ENCODE measurements at regions not wholly inside any gene's neighbourhood (a gene's known extent, or its start where the extent isn't known, plus 50 kb on each side); places are given as distances from the start of the nearest gene placed in this dataset.

DNA sequence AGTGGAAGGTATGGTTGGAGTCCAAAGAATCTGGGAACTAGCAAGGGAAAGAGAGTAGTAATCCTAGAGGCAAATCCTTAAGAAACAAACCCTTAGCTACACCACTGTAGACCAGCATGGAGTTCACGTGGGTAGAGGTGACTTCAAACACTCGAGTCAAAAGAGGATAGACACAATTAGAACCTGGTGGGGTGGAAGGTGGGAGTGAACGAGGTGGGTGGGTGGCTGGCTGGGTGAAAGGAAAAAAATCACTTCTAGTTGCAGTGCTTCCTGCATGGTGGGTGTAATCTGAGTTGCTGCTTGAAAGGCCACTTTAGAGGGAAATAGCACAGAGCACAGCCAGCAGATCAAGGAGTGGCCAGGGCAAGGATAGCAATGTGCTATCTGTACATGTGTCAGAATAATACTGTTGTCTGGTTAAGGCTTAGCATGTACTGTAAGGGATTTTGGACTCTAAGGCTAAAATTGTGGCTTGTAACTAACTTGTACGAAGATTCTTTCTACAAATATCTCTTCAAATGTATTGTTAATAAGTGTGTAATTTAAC, 356.2 kb downstream of the GRIA2 start:
- DNase-seq (ENCODE audit: low read depth), result no peak
- TF ChIP-seq, protein P1, sequence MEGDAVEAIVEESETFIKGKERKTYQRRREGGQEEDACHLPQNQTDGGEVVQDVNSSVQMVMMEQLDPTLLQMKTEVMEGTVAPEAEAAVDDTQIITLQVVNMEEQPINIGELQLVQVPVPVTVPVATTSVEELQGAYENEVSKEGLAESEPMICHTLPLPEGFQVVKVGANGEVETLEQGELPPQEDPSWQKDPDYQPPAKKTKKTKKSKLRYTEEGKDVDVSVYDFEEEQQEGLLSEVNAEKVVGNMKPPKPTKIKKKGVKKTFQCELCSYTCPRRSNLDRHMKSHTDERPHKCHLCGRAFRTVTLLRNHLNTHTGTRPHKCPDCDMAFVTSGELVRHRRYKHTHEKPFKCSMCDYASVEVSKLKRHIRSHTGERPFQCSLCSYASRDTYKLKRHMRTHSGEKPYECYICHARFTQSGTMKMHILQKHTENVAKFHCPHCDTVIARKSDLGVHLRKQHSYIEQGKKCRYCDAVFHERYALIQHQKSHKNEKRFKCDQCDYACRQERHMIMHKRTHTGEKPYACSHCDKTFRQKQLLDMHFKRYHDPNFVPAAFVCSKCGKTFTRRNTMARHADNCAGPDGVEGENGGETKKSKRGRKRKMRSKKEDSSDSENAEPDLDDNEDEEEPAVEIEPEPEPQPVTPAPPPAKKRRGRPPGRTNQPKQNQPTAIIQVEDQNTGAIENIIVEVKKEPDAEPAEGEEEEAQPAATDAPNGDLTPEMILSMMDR (conservative IDR thresholded peaks at IDR 0.05; ENCODE audit: low read length), result no peak
- no peak overlapping the region for H3K4me3 ChIP-seq (ENCODE audit: low read length)

DNA sequence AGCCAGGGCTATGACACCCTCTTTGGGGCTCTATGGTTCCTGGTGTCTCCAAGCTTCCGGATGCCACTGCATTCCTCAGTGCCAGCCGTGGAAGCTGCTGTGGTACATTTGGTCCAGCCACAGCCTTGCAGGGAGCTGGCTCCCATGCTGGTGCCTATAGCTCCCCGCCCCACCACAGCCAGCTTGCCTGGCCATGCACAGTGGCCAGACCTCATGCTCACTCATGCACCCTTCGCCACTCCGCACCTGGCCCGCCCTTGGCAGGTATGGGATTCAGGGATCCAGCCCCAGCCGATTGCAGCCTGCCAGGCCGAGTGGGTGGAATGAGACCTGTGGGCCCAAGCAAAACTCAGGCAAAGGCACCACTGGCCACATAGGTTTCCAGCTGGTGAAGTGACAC, 354.8 kb downstream of the GRIA2 start:
- TF ChIP-seq, protein P1 (conservative IDR thresholded peaks at IDR 0.05; ENCODE audit: low read length), result no peak
- H3K4me3 ChIP-seq (ENCODE audit: low read length), result no peak overlapping the region
- DNase-seq (ENCODE audit: low read depth), result no peak

DNA sequence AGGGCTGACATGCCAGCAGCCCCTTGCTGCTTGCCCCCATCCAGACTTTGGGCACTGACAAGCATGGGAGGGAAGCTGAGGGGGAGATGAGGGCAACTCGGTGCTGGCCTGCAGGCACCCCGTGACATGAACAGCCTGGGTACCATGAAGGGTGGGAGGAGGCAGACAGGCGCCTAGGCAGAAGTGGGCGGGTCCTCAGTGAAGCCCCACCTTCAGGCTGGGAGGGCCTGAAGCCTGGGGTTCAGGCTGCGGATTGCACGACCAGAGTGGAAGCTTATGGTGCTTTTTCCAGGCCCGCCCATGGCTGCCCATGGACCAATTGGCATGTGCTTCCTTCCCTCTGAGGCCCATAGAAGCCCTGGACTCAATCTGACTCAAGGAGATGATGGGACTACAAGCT, 354.1 kb downstream of the GRIA2 start:
- H3K4me3 ChIP-seq (ENCODE audit: low read length), result no peak overlapping the region
- TF ChIP-seq, protein P1 (conservative IDR thresholded peaks at IDR 0.05; ENCODE audit: low read length), result no peak
- no peak for DNase-seq (ENCODE audit: low read depth)

DNA sequence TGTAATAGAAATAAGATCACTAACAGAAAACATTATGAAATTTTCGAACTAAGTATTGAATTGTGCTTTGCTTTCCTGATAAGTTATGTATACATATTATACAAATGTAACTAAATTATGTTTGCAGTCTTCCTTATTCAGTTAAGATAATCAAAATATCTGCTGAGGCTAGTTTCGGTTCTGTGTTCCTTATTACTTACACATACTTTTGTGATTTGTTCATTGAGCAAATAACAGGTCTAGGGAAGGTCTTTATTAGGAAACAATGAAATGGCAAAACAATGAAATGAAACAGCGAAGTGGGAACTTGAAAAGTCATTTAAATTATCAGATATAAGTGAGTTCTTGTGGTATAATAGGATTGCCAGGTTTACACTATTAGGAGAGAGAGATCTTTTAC, 352.4 kb downstream of the GRIA2 start:
- TF ChIP-seq, protein P1 (conservative IDR thresholded peaks at IDR 0.05; ENCODE audit: low read length), result no peak
- no peak overlapping the region for H3K4me3 ChIP-seq (ENCODE audit: low read length)
- no peak for DNase-seq (ENCODE audit: low read depth)

DNA sequence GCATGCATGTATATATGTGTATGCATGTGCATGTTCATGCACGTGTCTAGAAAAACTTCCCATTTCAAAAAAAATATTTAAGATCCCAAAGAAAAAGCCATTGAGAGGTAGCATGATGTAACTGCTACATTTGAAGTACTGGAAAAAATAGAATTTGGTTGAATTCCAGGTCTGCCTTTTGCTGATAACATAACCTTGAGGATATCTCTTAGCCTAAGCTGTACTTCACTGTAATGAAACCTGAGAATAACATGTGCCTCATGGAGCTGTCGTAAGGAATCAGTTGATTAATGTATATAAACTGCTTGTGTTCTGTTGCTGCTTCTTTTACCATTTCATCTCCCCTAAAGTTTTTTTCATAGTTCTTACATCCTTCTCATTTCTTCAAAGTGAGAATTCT, 351.8 kb downstream of the GRIA2 start:
- H3K4me3 ChIP-seq (ENCODE audit: low read length), result no peak overlapping the region
- DNase-seq (ENCODE audit: low read depth), result no peak
- TF ChIP-seq, protein P1 (conservative IDR thresholded peaks at IDR 0.05; ENCODE audit: low read length), result no peak

DNA sequence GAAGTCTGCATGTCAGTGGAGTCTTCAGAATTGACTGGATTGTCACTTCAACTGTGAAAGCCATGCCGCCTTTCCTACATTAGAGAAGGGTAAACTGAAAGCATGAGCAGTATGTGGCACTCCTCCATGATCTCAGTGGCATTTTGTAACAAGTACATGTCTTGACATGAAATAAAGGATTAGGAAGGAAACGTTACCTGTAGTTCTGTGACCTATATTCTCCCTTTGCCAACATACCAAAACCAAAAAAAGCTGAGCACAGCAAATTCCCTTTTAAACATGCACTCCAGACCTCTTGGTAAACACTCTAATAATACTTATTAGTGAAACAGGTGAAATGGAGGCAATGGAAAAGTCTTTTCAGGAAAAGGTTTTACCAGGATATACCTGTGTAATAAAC, 344.2 kb downstream of the GRIA2 start:
- H3K4me3 ChIP-seq (ENCODE audit: low read length), result no peak overlapping the region
- DNase-seq (ENCODE audit: low read depth), result no peak

DNA sequence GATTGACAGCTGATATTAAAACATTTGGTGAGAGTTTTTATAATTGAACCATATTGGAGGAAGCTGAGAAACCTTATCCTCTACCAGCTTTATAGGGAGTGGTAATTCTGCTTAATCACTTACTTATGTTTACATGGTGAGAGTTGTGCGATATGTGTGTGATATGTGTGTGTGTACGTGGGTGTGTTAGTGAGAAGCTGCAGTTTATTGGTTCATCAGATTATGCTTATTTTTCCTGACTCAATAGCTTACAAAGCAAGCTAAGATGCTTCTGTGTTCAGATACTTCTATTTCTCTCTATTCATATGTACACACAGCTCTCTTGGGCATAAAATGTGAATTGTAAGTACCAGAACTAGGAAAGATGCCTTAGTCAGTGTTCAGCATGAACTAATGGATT, 343.7 kb downstream of the GRIA2 start:
- DNase-seq (ENCODE audit: low read depth), result no peak
- no peak overlapping the region for H3K4me3 ChIP-seq (ENCODE audit: low read length)
- TF ChIP-seq, protein P1 (conservative IDR thresholded peaks at IDR 0.05; ENCODE audit: low read length), result no peak

More for the DNA sequence above, 344.2 kb downstream of the GRIA2 start:
- TF ChIP-seq, protein P1 (conservative IDR thresholded peaks at IDR 0.05; ENCODE audit: low read length), result no peak

Measured in AG10803 (cell line).